ENCODE measurements at regions not wholly inside any gene's neighbourhood (a gene's known extent, or its start where the extent isn't known, plus 50 kb on each side); places are given as distances from the start of the nearest gene placed in this dataset.

DNA sequence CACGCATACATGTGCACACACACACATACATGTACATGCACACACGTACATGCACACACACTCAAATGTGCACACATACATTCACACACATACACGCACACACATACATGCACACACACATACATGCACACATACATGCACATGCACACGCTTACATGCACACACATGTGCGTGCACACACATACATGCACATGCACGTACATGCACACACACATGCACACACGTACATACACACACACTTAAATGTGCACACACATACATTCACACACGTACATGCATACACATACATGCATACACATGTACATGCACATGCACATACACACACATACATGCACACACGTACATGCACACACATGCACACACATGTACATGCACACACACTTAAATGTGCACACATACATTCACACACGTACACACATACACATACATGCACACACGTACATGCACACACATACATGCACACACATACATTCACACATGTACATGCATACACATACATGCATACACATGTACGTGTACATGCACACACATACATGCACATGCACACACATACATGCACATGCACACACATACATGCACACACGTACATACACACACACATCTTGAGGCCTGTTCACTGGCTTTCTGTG lies 283.7 kb upstream of the ID2 start:
- TF ChIP-seq CTCF (IDR thresholded peaks at IDR 0.05) (no peak), POLR2AphosphoS5 (IDR thresholded peaks at IDR 0.05) (no peak), EP300 (IDR thresholded peaks at IDR 0.05) (no peak), POLR2A (IDR thresholded peaks at IDR 0.05) (no peak)
